Aorta (tissue), 5 donors: ENCODE measurements at regions not wholly inside any gene's neighbourhood (a gene's known extent, or its start where the extent isn't known, plus 50 kb on each side); places are given as distances from the start of the nearest gene placed in this dataset.
A peak's percentile ranks its signal among the peaks of the same experiment; 100 is the strongest.

Experiments
- ATAC-seq: fragments of 200-7000 bp; cut with Tn5 transposase; one replicate; pipeline ENCODE4 v1.9.1; 2022; ENCODE audit warnings: moderate library complexity; ENCODE audit not compliant: low FRiP score
- DNase-seq, 2 donors: peaks; one replicate each; pipeline ENCODE4 v3.0.0-alpha.2; 2020
- H3K27ac ChIP-seq, 2 donors: one replicate each; pipeline ENCODE4 v1.5.1; 2013; ENCODE audit warnings: low read length in 2 of 2, mild to moderate bottlenecking in 2 of 2, moderate library complexity in 2 of 2, control low read depth in 1 of 2, inconsistent platforms in 1 of 2, low read depth in 1 of 2
- H3K27me3 ChIP-seq, 2 donors: one replicate each; pipeline ENCODE4 v1.6.1; 2013; ENCODE audit warnings: control low read depth in 1 of 2, low read length in 1 of 2, mild to moderate bottlenecking in 1 of 2, moderate library complexity in 1 of 2; ENCODE audit not compliant: insufficient read depth in 2 of 2, control insufficient read depth in 1 of 2
- H3K36me3 ChIP-seq, 2 donors: one replicate each; pipeline ENCODE4 v1.6.1; 2013; ENCODE audit warnings: control low read depth in 1 of 2, low read length in 1 of 2, mild to moderate bottlenecking in 1 of 2; ENCODE audit not compliant: insufficient read depth in 2 of 2, control insufficient read depth in 1 of 2
- H3K4me1 ChIP-seq, 2 donors: one replicate each; pipeline ENCODE4 v1.6.1; 2013; ENCODE audit warnings: low read length in 2 of 2, control low read depth in 1 of 2, mild to moderate bottlenecking in 1 of 2, moderate library complexity in 1 of 2; ENCODE audit not compliant: insufficient read depth in 2 of 2, control insufficient read depth in 1 of 2
- H3K4me3 ChIP-seq, 2 donors: one replicate each; pipeline ENCODE4 v1.5.1; 2013; ENCODE audit warnings: low read length in 2 of 2, control low read depth in 1 of 2, mild to moderate bottlenecking in 1 of 2
- H3K9me3 ChIP-seq: one replicate; pipeline ENCODE4 v1.6.1; 2013; ENCODE audit warnings: mild to moderate bottlenecking, low read length; ENCODE audit not compliant: control insufficient read depth
- WGBS, 2 donors: extraction: QIAGEN DNeasy Blood & Tissue Kit; methylation state at CpG; one replicate each; pipeline ENCODE4 v1.1.7; 2013; 5-methylcytosine and 5-hydroxymethylcytosine counted together
- intact Hi-C, 2 donors: fragments of 100-400 bp; cut with DNase I; formaldehyde crosslinking; loops; one replicate each; pipeline versions ENCODE4 v1.14.2 to v1.15.0; 2022
- donor health status: healthy with polysubstance abuse.
- donor health status: Bipolar disorder and iron deficiency.
- donor health status: DM: no; HTN: no; CAD: no.
- donor health status: DM: no; HTN: no; CAD: no.
- donor health status: DM: yes; HTN: yes; CAD: no.

- ATAC-seq (peak; percentile 75), DNase-seq (no peak)
- intact Hi-C loops, result no loop called here
- H3K27ac ChIP-seq, result no peak overlapping the region
- 15 to 27% methylated on average over 1 of the region's 1 CpG for WGBS, 2 donors
- H3K4me1 ChIP-seq, result no peaks in the 10 kb centered on the region
- H3K4me3 ChIP-seq, result no peak overlapping the region
- no peaks in the 10 kb centered on the region for H3K9me3 ChIP-seq
- no peaks in the 10 kb centered on the region for H3K36me3 ChIP-seq
- H3K27me3 ChIP-seq, result no peaks in the 10 kb centered on the region
Observed at GRCh38 chr4:147340111-147340510, 140.8 kb upstream of the EDNRA start.

- 80 to 83% methylated on average over 3 of the region's 3 CpGs for WGBS, 2 donors
- Histone ChIP-seq H3K27ac (no peak overlapping the region), H3K4me1 (no peaks in the 10 kb centered on the region), H3K9me3 (no peaks in the 10 kb centered on the region), H3K36me3 (no peaks in the 10 kb centered on the region), H3K27me3 (no peaks in the 10 kb centered on the region), H3K4me3 (no peak overlapping the region)
- no peak for DNase-seq
- intact Hi-C loops, result no loop called here
- no peak for ATAC-seq
Observed at GRCh38 chr4:147340591-147341120, 140.2 kb upstream of the EDNRA start.

- intact Hi-C loops, result no loop called here
- Histone ChIP-seq H3K9me3 (no peaks in the 10 kb centered on the region), H3K27me3 (no peaks in the 10 kb centered on the region), H3K36me3 (no peaks in the 10 kb centered on the region), H3K4me3 (no peak overlapping the region), H3K4me1 (no peaks in the 10 kb centered on the region), H3K27ac (no peak overlapping the region)
- 76 to 84% methylated on average over 1 of the region's 1 CpG for WGBS, 2 donors
- ATAC-seq (no peak), DNase-seq (no peak)
Observed at GRCh38 chr4:147343692-147344091, 137.2 kb upstream of the EDNRA start.

GRCh38 chr4:147345662-147346061 lies 135.2 kb upstream of the EDNRA start:
- no peaks in the 10 kb centered on the region for H3K4me1 ChIP-seq
- no peaks in the 10 kb centered on the region for H3K9me3 ChIP-seq
- no peak overlapping the region for H3K4me3 ChIP-seq
- H3K36me3 ChIP-seq, result no peaks in the 10 kb centered on the region
- no peaks in the 10 kb centered on the region for H3K27me3 ChIP-seq
- 70 to 79% methylated on average over 1 of the region's 1 CpG for WGBS, 2 donors
- no peak overlapping the region for H3K27ac ChIP-seq
- no peak for DNase-seq
- intact Hi-C loops, result no loop called here
- no peak for ATAC-seq

GRCh38 chr4:147347217-147347616 lies 133.7 kb upstream of the EDNRA start:
- no peak for DNase-seq
- no peaks in the 10 kb centered on the region for H3K9me3 ChIP-seq
- no peaks in the 10 kb centered on the region for H3K4me1 ChIP-seq
- WGBS, 2 donors, result 85% methylated on average over 8 of the region's 8 CpGs
- no peak overlapping the region for H3K27ac ChIP-seq
- no peaks in the 10 kb centered on the region for H3K27me3 ChIP-seq
- H3K4me3 ChIP-seq, result no peak overlapping the region
- ATAC-seq, result no peak
- no peaks in the 10 kb centered on the region for H3K36me3 ChIP-seq
- intact Hi-C loops, result no loop called here

- no peaks in the 10 kb centered on the region for H3K27me3 ChIP-seq
- H3K4me3 ChIP-seq, result no peak overlapping the region
- no peak for ATAC-seq
- WGBS, 2 donors, result 63 to 80% methylated on average over 3 of the region's 3 CpGs
- DNase-seq, result no peak
- no peak overlapping the region for H3K27ac ChIP-seq
- no peaks in the 10 kb centered on the region for H3K9me3 ChIP-seq
- H3K36me3 ChIP-seq, result no peaks in the 10 kb centered on the region
- intact Hi-C loops, result no loop called here
- no peaks in the 10 kb centered on the region for H3K4me1 ChIP-seq
Observed at GRCh38 chr4:147349193-147349592, 131.7 kb upstream of the EDNRA start.

- intact Hi-C loops, result no loop called here
Observed at GRCh38 chr4:147351083-147351787, 129.7 kb upstream of the EDNRA start.

GRCh38 chr4:147354237-147354636 lies 126.7 kb upstream of the EDNRA start:
- no peaks in the 10 kb centered on the region for H3K27me3 ChIP-seq
- DNase-seq (no peak), ATAC-seq (no peak)
- H3K36me3 ChIP-seq, result no peaks in the 10 kb centered on the region
- WGBS, 2 donors, result 0 to 12% methylated on average over 1 of the region's 1 CpG
- intact Hi-C loops, result no loop called here
- no peak overlapping the region for H3K27ac ChIP-seq
- H3K4me3 ChIP-seq, result no peak overlapping the region
- peaks cover 0 to 3% of the 10 kb centered on the region in 2 donors for H3K4me1 ChIP-seq
- H3K9me3 ChIP-seq, result no peaks in the 10 kb centered on the region

More at GRCh38 chr4:147351083-147351787, 129.7 kb upstream of the EDNRA start:
- Histone ChIP-seq H3K27me3 (no peaks in the 10 kb centered on the region), H3K36me3 (no peaks in the 10 kb centered on the region), H3K27ac (no peak overlapping the region), H3K4me1 (peaks cover 0 to 3% of the 10 kb centered on the region in 2 donors), H3K9me3 (no peaks in the 10 kb centered on the region), H3K4me3 (no peak overlapping the region)
- 96 to 97% methylated on average over 5 of the region's 5 CpGs for WGBS, 2 donors
- ATAC-seq, result no peak
- no peak for DNase-seq

- no peak for ATAC-seq
- intact Hi-C loops, result no loop called here
Observed at GRCh38 chr4:147355032-147355656, 125.8 kb upstream of the EDNRA start.

More at GRCh38 chr4:147355032-147355656, 125.8 kb upstream of the EDNRA start:
- DNase-seq, result no peak
- Histone ChIP-seq H3K4me3 (no peak overlapping the region), H3K4me1 (peaks cover 0 to 3% of the 10 kb centered on the region in 2 donors), H3K27me3 (no peaks in the 10 kb centered on the region), H3K9me3 (no peaks in the 10 kb centered on the region), H3K36me3 (no peaks in the 10 kb centered on the region), H3K27ac (no peak overlapping the region)
- WGBS, 2 donors, result 56 to 65% methylated on average over 3 of the region's 3 CpGs
